KMS-11 (cell line): ENCODE measurements at regions not wholly inside any gene's neighbourhood (a gene's known extent, or its start where the extent isn't known, plus 50 kb on each side); places are given as distances from the start of the nearest gene placed in this dataset.
A peak's percentile ranks its signal among the peaks of the same experiment; 100 is the strongest.

ENCODE experiments used
- H2AFZ ChIP-seq: fragments of 200-600 bp; sonication (generic); 2 replicates; pipeline ENCODE4 v1.6.1; 2016; ENCODE audit warnings: antibody characterized with exemption, mixed run types, low read depth
- H3K27ac ChIP-seq: fragments of 200-600 bp; sonication (generic); 2 replicates; pipeline ENCODE4 v1.6.1; 2016; ENCODE audit warnings: mild to moderate bottlenecking, mixed run types
- H3K27me3 ChIP-seq: fragments of 200-600 bp; sonication (generic); 2 replicates; pipeline ENCODE4 v1.6.1; 2017; ENCODE audit warnings: mild to moderate bottlenecking, low read depth, mixed run types, moderate library complexity; ENCODE audit not compliant: insufficient read depth
- H3K36me3 ChIP-seq: fragments of 200-600 bp; sonication (generic); 2 replicates; pipeline ENCODE4 v1.6.1; 2017; ENCODE audit warnings: mild to moderate bottlenecking, mixed run types; ENCODE audit not compliant: insufficient read depth
- H3K4me1 ChIP-seq: fragments of 200-600 bp; sonication (generic); 2 replicates; pipeline ENCODE4 v1.6.1; 2016; ENCODE audit warnings: mild to moderate bottlenecking, low read depth, mixed run types; ENCODE audit not compliant: poor library complexity, severe bottlenecking
- H3K4me2 ChIP-seq: fragments of 200-600 bp; sonication (generic); 2 replicates; pipeline ENCODE4 v1.7.0; 2016; ENCODE audit warnings: mild to moderate bottlenecking, mixed run types
- H3K4me3 ChIP-seq: fragments of 200-600 bp; sonication (generic); IDR thresholded peaks from 2 replicates; pipeline ENCODE4 v1.6.1; 2017; ENCODE audit warnings: low read depth, low read length, mixed read lengths; ENCODE audit not compliant: insufficient read depth
- H3K79me2 ChIP-seq: fragments of 200-600 bp; sonication (generic); 2 replicates; pipeline ENCODE4 v1.6.1; 2016; ENCODE audit warnings: low read depth, mixed run types; ENCODE audit not compliant: insufficient read depth
- H3K9ac ChIP-seq: fragments of 200-600 bp; sonication (generic); 2 replicates; pipeline ENCODE4 v1.6.1; 2016; ENCODE audit warnings: mild to moderate bottlenecking, mixed run types
- H4K20me1 ChIP-seq: fragments of 200-600 bp; sonication (generic); 2 replicates; pipeline ENCODE4 v1.6.1; 2016; ENCODE audit warnings: mild to moderate bottlenecking, mixed run types; ENCODE audit not compliant: insufficient read depth
- TF ChIP-seq, protein P1 (sequence below): fragments of 200-600 bp; sonication (generic); conservative IDR thresholded peaks from 2 replicates; pipeline ENCODE4 v1.6.1; 2017; ENCODE audit warnings: low read depth, mild to moderate bottlenecking, antibody characterized with exemption, low read length, moderate library complexity, mixed read lengths

DNA sequence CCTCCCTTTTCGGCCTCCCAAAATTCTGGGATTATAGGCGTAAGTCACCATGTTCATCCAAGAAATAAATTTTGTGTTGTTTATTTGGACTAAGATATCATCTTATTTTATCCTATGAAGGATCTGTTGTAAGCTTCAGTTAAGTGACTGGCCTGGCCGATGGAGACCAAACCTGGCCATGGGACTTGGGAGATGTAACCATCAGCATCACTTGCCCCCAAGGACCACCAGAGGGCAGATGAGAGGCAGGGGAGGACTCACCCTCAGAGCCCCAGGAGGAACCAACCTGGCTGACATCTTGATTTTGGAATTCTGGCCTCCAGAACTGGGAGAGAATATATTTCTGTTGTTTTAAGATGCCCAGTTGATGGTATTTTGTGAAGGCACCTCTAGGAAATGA, 266.7 kb downstream of the CDH26 start:
- no peaks in the 10 kb centered on the region for H4K20me1 ChIP-seq
- H2AFZ ChIP-seq = no peak overlapping the region
- no peaks in the 10 kb centered on the region for H3K79me2 ChIP-seq
- H3K4me2 ChIP-seq = no peak overlapping the region
- no peaks in the 10 kb centered on the region for H3K4me1 ChIP-seq
- H3K4me3 ChIP-seq = no peak overlapping the region
- TF ChIP-seq, protein P1, sequence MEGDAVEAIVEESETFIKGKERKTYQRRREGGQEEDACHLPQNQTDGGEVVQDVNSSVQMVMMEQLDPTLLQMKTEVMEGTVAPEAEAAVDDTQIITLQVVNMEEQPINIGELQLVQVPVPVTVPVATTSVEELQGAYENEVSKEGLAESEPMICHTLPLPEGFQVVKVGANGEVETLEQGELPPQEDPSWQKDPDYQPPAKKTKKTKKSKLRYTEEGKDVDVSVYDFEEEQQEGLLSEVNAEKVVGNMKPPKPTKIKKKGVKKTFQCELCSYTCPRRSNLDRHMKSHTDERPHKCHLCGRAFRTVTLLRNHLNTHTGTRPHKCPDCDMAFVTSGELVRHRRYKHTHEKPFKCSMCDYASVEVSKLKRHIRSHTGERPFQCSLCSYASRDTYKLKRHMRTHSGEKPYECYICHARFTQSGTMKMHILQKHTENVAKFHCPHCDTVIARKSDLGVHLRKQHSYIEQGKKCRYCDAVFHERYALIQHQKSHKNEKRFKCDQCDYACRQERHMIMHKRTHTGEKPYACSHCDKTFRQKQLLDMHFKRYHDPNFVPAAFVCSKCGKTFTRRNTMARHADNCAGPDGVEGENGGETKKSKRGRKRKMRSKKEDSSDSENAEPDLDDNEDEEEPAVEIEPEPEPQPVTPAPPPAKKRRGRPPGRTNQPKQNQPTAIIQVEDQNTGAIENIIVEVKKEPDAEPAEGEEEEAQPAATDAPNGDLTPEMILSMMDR = peak; percentile 71
- H3K9ac ChIP-seq = no peak overlapping the region
- no peak overlapping the region for H3K27ac ChIP-seq
- H3K36me3 ChIP-seq = no peaks in the 10 kb centered on the region
- H3K27me3 ChIP-seq = no peaks in the 10 kb centered on the region

DNA sequence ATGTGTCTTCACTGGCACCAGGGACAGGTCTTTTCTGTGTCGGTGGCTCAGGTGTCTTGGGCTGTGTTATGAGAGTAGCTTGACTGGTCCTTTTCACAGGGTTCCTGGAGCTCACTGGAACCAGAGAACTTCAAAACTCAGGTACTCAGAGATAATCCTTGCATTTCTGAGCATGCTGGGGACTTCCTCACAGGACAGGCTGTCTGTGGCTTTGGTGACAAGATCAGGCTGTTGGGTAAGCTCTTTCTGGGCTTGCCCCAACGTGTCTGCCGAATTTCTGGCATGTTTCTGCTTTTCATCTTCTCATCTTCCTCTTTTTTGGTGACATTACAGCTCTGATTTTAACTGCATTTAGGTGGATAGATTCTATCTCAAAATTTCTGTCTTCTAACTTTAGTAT, 270.0 kb downstream of the CDH26 start:
- Histone ChIP-seq H3K36me3 (no peaks in the 10 kb centered on the region), H2AFZ (no peak overlapping the region), H3K9ac (no peak overlapping the region), H3K27me3 (no peaks in the 10 kb centered on the region), H3K4me1 (no peaks in the 10 kb centered on the region), H3K27ac (no peak overlapping the region), H3K4me3 (no peak overlapping the region), H3K4me2 (no peak overlapping the region), H4K20me1 (no peaks in the 10 kb centered on the region), H3K79me2 (no peaks in the 10 kb centered on the region)
- TF ChIP-seq, protein P1 = no peak

DNA sequence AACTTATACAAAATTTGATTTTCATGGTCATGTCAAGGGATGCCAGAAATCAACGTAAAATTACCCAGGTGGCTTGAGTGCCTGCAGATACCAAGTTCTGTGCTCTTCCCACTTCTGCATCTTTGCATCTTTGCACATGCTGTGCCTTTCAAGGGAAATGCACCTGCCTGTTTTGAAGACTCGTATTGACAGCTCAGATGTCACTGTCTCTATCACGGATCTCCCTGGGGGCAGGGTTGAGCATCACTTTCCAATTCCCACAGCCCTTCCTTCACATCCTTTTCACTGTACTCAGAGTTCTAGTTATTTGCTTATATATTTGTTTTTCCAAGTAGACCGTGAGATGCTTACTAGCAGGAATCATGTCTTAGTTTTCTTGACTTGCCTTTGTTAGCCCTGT, 274.2 kb downstream of the CDH26 start:
- H3K4me2 ChIP-seq = no peak overlapping the region
- H4K20me1 ChIP-seq = no peaks in the 10 kb centered on the region
- H3K27me3 ChIP-seq = no peaks in the 10 kb centered on the region
- no peak overlapping the region for H3K4me3 ChIP-seq
- H3K4me1 ChIP-seq = no peaks in the 10 kb centered on the region
- H3K36me3 ChIP-seq = no peaks in the 10 kb centered on the region
- TF ChIP-seq, protein P1 = no peak
- no peak overlapping the region for H2AFZ ChIP-seq
- H3K9ac ChIP-seq = no peak overlapping the region
- H3K27ac ChIP-seq = no peak overlapping the region
- no peaks in the 10 kb centered on the region for H3K79me2 ChIP-seq

DNA sequence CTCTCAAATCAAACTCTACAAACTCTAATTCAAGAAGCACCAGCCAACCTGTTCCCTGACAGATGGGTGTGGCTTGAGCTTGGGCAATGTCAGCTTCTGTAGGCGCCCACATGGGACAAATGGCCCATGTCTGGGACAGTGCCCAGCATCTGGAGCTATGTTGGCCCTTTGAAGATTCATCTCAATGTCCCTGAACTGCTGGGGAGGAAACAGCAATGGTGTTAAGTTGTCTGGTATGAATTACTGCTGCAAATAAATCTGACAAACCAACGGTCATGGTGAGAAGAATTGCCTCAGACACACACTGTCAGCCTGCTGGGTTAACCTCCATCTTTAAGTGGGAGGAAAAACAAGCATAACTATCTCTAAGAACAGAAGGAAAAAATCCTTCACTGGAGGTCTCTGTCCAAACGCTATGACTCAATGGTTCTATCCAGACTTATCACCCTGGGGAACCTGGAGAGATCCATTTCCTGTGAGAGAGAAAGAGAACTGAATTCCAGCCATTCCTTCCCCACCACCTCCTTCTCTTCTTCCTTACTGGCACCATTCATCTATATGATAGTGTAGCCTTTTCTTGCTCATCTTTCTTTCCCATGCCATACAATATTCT, 274.9 kb downstream of the CDH26 start:
- Histone ChIP-seq H3K36me3 (no peaks in the 10 kb centered on the region), H3K27ac (no peak overlapping the region), H3K9ac (no peak overlapping the region), H2AFZ (no peak overlapping the region), H4K20me1 (no peaks in the 10 kb centered on the region), H3K79me2 (no peaks in the 10 kb centered on the region), H3K4me2 (no peak overlapping the region), H3K4me1 (no peaks in the 10 kb centered on the region), H3K27me3 (no peaks in the 10 kb centered on the region), H3K4me3 (no peak overlapping the region)
- TF ChIP-seq, protein P1 = no peak
